Activated CD8-positive, alpha-beta memory T cell treated with anti-CD3 and anti-CD28 coated beads for 1 hour (primary cell): ENCODE measurements at regions not wholly inside any gene's neighbourhood (a gene's known extent, or its start where the extent isn't known, plus 50 kb on each side); places are given as distances from the start of the nearest gene placed in this dataset.
"Not testable (repeated sequence)": the region's sequence is repeated elsewhere in the genome, so short reads cannot be mapped to it uniquely, and the experiment has no call there.

Experiments used
- DNase-seq, 2 donors: peaks; one replicate each; pipeline ENCODE4 v3.0.0-alpha.2; 2020; ENCODE audit warnings: low read depth in 1 of 2; ENCODE audit errors: extremely low read depth in 1 of 2

DNA sequence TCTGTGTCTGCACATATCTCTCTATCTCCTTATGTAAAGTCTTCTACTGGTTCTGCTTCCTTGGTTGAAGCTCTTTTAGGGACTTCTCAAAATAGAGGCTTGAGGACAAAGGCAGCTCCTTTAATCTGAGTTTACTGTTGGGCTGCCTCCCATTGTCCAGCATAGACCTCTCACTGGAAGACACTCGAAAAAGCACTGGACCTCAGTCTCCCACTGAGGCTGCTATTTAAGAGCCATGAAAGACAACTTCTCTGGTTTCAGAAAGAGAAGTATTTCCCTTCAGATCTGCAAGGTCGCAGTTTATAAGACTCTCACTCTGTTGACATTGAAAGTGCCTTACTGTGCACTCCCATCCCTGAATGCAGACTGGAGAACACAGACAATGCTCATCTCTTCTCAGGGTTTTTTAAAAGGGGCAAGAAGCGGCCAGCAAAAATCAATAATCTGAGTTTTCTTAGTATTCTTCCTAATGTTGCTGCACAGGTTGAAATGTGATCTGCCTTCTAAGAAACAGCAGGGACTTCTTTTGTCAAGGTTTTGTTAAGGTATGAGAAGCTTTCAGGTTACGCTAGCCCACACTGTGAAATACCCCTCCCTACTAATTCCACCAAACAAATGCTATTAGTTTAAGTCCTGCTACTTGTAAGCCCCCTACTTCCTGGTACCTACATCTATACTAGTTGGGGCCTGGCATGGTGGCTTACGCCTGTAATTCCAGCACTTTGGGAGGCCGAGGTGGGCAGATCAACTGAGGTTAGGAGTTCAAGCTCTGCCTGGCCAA lies 450.0 kb upstream of the SLC10A2 start:
- DNase-seq, result no peak

DNA sequence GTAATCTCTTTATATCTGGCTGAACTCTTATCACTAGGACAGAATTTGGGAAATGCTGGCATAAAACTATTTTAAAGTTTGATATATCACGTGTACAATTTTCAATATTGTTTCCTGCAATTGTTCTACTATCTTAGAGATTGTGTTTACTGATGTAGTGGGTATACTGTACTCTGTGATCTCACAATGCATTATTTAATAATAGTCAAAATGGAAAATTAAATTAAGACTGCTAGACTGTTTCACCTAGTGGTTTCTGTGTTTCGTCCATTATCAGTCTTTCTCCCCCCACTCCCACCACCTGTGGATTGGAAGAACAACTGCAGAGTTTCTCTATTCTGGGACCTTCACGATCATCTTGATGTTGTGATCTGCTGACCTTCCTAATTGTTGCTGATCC lies 449.2 kb upstream of the SLC10A2 start:
- no peak for DNase-seq

DNA sequence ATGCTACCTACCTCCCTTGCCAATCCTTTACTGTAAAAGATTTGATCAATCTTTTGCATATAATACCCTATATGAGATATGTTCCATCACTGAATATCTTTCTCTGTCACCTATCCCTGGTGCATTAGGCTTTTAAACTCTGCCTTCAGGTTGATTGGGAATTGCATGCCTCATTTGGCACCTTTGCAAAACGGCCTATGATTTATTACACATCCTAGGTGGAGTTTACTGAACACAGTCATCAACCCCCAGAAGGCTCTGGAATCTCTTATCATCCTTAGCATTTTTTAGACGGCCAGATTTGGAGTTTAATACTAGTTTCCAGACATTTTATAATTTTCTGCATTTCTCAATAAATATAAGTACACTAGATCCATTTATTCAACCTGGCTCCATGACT lies 448.4 kb upstream of the SLC10A2 start:
- no peak for DNase-seq

GRCh38 chr13:103514188-103514587 lies 448.0 kb upstream of the SLC10A2 start:
- DNase-seq, result no peak

DNA sequence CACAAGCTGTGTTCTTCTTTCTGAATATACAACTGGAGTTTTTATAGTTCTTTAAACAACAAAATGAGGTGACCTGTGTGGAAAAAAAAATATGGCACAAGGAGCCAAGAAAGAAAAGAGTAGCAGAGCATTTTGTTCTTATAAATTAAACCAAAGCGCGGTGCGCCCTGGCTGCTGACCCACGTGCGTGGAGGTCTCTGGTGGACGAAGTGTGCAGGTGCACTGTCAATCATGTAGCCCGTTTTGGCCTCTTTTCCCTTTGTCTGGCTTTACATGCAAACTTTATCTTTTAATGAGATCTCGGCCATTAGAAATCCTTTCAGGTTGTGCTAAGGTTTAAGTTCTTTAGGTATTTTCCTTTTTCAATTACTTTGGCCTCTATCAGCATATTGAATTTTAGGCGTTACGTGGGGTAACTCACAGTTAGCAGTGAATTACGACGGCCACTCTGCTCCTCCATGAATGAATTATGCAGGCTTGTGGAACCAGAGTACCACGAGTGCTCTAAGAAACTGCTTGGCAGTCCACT lies 443.9 kb upstream of the SLC10A2 start:
- no peak for DNase-seq

GRCh38 chr13:103497404-103497803 lies 431.2 kb upstream of the SLC10A2 start:
- no peak for DNase-seq

- DNase-seq, result no peak
Measured at GRCh38 chr13:103487841-103488240, 421.6 kb upstream of the SLC10A2 start.

DNA sequence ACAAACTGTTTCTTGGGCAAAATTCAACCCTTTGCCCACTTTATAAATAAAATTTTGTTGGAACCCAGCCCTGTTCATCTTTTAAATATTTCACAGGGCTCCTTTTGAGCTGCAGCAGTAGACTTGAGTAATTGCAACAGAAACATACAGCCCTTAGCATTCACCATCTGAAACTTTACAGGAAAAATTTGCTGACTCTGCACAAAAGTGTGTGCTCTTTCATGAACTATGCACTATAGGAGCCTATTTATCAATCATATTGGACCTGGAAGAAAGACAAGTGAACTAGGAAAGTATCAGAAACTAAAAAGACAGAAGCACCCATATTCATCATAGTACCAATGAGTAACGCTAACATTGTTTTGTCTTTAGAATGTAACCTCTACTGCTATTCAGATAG lies 406.9 kb upstream of the SLC10A2 start:
- DNase-seq, result no peak

DNA sequence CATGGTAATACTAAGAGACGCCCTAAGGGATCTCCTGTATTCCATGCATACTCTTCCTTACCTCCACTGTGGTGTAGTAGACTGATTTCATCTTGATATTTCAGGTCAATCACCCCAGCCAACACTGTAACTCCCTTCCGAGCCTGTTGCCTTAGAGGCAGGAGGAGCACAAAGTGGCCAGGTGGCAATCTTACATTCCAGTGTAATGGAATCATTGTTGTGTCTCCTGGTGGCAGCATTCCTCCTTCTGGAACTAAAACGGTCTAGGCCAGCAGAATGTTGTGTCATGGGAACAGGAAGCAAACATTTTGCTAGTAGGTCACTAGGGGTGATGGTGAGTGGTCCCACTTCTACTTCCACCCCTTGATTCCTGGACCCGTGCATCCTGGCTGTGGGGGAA lies 405.7 kb upstream of the SLC10A2 start:
- no peak for DNase-seq

DNA sequence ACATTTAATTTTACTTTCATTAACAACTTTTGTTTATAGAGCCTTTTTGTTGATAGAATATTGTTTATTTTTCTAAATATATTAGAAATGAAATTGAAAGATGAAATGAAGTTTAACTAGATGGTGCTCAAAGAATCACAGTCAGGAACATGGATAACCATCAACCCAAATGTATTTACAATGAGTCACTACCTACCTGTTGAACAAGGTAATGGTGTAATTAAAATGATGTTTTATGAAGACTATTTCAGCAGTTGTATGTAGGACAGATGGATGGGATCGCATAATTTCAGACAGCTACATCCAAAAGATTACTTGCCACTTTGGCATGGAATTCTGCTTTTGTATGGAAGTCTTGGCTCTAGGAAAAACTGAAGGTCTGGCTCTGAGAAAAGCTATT lies 403.6 kb upstream of the SLC10A2 start:
- DNase-seq, result no peak

- DNase-seq, result no peak
Measured at GRCh38 chr13:103466761-103467160, 400.5 kb upstream of the SLC10A2 start.

- DNase-seq, result not testable (repeated sequence)
Measured at GRCh38 chr13:103460246-103460645, 394.0 kb upstream of the SLC10A2 start.

DNA sequence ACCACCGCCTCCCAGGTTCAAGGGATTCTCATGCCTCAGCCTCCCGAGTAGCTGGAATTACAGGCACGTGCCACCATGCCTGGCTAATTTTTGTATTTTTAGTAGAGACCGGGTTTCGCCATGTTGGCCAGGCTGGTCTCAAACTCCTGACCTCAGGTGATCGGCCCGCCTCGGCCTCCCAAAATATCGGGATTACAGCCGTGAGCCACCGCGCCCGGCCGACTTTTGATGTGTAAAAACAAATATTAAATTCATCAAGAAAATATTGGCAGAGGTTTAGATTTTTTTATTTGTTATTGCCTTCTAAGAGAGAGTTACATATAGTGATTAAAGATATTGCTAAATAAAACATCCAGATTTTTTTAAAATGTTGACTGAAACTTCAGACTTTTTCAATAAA lies 390.8 kb upstream of the SLC10A2 start:
- not testable (repeated sequence) for DNase-seq

DNA sequence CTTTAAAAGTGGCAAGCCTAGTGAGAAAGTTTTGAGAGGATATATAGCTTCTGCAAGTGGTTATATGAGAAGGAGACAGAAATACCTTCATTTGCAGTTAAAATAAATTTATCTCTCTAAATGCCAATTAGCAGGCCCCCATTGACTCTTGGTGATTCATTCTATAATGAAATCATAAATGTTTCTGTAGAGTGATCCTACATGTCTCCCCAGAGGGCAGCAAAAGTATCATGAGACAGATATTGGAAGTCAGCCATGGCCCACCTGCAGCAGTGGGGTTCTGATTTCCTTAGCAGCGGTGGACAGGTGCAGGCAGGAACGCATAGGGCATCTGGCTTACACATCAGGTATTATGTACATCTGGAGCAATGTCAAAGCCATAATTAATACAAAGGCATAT lies 385.4 kb upstream of the SLC10A2 start:
- no peak for DNase-seq

DNA sequence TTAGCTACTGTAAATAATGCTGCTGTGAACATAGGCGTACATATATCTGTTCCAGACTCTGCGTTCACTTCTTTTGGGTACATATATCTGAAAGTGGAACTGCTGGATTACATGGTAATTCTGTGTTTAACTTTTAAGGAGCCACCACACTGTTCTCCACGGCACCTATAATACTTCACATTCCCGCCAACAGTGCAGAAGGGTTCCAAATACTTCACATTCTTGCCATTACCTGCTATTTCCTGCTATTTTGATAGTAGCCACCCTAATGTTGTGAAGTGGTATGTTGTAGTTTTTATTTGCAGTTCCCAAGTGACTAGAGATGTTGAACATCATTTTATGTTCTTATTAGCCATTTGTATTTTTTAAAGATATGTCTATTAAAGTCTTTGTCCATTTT lies 377.4 kb upstream of the SLC10A2 start:
- DNase-seq, result no peak

DNA sequence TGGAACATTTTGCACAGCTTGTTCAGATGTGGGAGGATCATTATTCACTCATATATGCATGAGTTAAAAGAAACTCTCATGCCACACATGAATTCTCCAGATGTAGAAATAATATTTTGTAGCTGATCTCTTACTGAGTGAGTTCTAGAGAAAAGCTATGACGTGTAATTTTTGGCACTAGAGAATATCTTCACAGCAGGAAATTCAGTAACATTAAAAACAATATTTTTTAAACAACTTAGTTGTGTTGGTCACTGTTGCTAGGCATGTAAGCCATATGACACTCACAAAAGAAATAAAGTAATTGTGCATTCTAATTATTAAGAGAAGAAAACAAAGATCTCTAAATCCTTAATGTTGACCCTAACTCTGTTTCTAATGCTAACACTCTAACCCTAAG lies 371.4 kb upstream of the SLC10A2 start:
- DNase-seq, result no peak

GRCh38 chr13:103436057-103436654 lies 369.9 kb upstream of the SLC10A2 start:
- DNase-seq, result no peak

DNA sequence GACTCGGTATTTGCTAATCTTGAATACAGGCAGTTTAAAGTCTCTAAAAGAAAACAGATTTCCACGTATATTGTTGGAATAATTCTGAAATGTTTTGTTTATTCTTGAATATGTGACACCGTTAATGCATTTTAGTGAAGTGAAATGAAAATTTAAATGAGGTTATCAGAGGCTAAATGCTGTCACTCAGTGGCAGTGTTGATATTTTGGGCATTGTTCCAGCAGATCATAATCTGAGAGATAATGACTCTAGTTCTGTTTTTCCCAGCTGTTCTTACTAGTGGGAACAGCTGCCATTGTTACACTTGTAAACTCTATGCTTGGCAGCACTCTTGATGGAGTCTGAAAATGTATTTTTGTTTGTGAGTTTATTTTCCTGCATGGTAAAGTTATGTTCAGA lies 365.6 kb upstream of the SLC10A2 start:
- DNase-seq, result no peak

DNA sequence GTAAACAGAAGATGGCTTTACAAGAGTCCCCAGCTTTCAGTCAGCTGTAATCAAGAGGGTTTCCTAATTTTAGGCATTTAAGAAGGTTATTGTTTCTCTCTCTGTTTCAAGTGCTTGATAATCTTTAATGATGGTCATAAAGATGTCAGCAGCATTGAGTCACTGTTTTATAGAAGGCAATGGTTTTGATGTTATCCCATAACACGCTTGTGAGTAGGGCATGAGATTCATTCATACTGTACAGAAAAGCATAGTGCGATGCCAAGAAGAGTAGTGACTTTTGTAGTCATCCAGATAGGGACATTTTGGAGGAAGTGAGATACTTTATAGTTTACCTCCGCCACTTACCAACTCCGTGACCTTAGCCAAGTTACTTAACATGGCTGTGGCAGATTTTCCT lies 364.2 kb upstream of the SLC10A2 start:
- DNase-seq, result no peak

DNA sequence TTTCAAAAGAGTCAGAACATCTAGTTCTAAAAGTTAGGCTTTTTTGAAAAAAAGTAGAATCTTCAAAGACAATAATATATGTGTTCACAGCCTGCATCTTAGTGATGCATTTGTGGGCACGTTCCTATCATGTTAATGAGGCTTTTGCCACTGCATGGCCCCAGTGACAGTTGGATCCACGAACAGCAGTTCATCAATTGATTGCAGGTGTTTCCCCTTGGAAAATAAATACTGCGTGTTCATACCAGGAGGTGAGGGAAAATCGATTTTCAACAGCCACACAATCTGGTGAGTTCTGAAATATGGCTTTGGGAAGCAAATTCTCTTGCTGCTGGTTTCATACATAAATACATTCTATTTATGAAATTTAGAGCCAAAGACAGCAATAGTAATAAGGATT lies 343.8 kb upstream of the SLC10A2 start:
- DNase-seq, result no peak

- no peak for DNase-seq
Measured at GRCh38 chr13:103406967-103407366, 340.8 kb upstream of the SLC10A2 start.

DNA sequence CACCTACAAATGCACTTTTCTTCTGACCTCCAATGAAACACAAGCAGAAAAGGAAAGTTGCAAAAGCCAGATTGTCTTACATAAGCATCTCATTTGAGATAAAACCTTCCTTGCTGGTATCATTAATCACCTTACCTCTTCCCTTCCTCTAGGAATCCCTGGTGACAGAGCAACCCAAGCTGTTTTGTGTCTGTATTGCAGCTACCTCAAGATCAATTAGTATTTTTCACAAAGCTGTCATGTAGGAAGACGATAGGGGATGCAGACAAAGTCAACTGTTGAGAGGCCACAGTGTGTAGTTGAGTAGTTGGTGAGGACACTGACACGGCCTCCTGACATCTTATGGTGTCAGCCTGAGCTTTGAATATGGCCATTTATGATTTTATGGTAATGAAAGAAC lies 339.1 kb upstream of the SLC10A2 start:
- DNase-seq, result no peak

DNA sequence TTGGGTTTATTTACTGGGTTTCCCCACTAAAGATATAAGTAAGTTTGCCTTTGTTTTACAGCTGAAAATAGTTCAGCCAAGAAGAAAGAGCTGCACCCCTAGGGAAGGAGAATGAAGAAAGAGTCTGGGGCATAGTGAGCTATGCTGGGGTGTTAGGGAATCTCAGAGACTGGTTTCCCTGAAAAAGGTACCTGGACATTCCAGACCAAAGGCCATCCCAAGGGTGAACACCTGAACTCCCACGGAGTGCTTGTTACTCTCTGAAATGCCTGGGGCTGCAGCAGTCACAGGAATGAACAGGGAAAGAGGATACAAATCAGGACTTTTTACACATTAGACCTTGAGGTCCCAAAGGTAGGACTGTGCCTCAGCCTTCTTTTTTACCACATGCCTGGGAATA lies 337.6 kb upstream of the SLC10A2 start:
- no peak for DNase-seq
